GM18868 (cell line): ENCODE measurements at regions not wholly inside any gene's neighbourhood (a gene's known extent, or its start where the extent isn't known, plus 50 kb on each side); places are given as distances from the start of the nearest gene placed in this dataset.

ENCODE experiments used
- ATAC-seq: cut with Tn5 transposase; IDR thresholded peaks from one replicate; pipeline ENCODE4 v1.9.1; 2021; ENCODE audit warnings: mild to moderate bottlenecking, moderate library complexity; ENCODE audit not compliant: unreplicated experiment

- no peak for ATAC-seq
Measured at GRCh38 chr7:109261781-109262180, 692.1 kb downstream of the DNAJB9 start.

- ATAC-seq, result no peak
Measured at GRCh38 chr7:109266610-109267009, 696.9 kb downstream of the DNAJB9 start.

GRCh38 chr7:109276348-109276747 lies 706.7 kb downstream of the DNAJB9 start:
- no peak for ATAC-seq

GRCh38 chr7:109282726-109283125 lies 713.1 kb downstream of the DNAJB9 start:
- ATAC-seq, result no peak

- no peak for ATAC-seq
Measured at GRCh38 chr7:109284943-109285342, 715.3 kb downstream of the DNAJB9 start.

GRCh38 chr7:109295158-109295557 lies 725.5 kb downstream of the DNAJB9 start:
- ATAC-seq, result no peak

GRCh38 chr7:109308816-109309215 lies 739.1 kb downstream of the DNAJB9 start:
- ATAC-seq, result no peak

- ATAC-seq, result no peak
Measured at GRCh38 chr7:109309790-109310189, 740.1 kb downstream of the DNAJB9 start.

GRCh38 chr7:109318136-109318535 lies 748.5 kb downstream of the DNAJB9 start:
- no peak for ATAC-seq

GRCh38 chr7:109322833-109323232 lies 753.2 kb downstream of the DNAJB9 start:
- no peak for ATAC-seq

GRCh38 chr7:109331423-109331822 lies 761.7 kb downstream of the DNAJB9 start:
- ATAC-seq, result no peak

- ATAC-seq, result no peak
Measured at GRCh38 chr7:109335951-109336350, 766.3 kb downstream of the DNAJB9 start.

GRCh38 chr7:109336531-109336930 lies 766.9 kb downstream of the DNAJB9 start:
- no peak for ATAC-seq

GRCh38 chr7:109343678-109344077 lies 774.0 kb downstream of the DNAJB9 start:
- ATAC-seq, result no peak

GRCh38 chr7:109351493-109351892 lies 781.8 kb downstream of the DNAJB9 start:
- ATAC-seq, result no peak

- ATAC-seq, result no peak
Measured at GRCh38 chr7:109354000-109354399, 784.3 kb downstream of the DNAJB9 start.

- ATAC-seq, result no peak
Measured at GRCh38 chr7:109354552-109354951, 784.9 kb downstream of the DNAJB9 start.

GRCh38 chr7:109375823-109376222 lies 806.1 kb downstream of the DNAJB9 start:
- no peak for ATAC-seq

- ATAC-seq, result no peak
Measured at GRCh38 chr7:109376576-109376975, 806.9 kb downstream of the DNAJB9 start.

- no peak for ATAC-seq
Measured at GRCh38 chr7:109377076-109377884, 807.6 kb downstream of the DNAJB9 start.

GRCh38 chr7:109386959-109387358 lies 817.3 kb downstream of the DNAJB9 start:
- ATAC-seq, result no peak

GRCh38 chr7:109387530-109387929 lies 817.9 kb downstream of the DNAJB9 start:
- ATAC-seq, result no peak

- no peak for ATAC-seq
Measured at GRCh38 chr7:109391240-109391639, 821.6 kb downstream of the DNAJB9 start.
